ENCODE measurements at regions not wholly inside any gene's neighbourhood (a gene's known extent, or its start where the extent isn't known, plus 50 kb on each side); places are given as distances from the start of the nearest gene placed in this dataset.

GRCh38 chr11:19311308-19312030 lies 70.7 kb upstream of the E2F8 start:
- peak in 2 of 3 donors; percentile 15 for DNase-seq
- Mint-ChIP-seq H3K36me3 (no peaks in the 10 kb centered on the region), H3K4me3 (no peak overlapping the region), H3K4me1 (no peaks in the 10 kb centered on the region), H3K9me3 (peaks cover 0 to 2% (median 0%) of the 10 kb centered on the region in 7 donors), H3K27me3 (ENCODE audit: low read depth in 3 of 3) (no peaks in the 10 kb centered on the region), H3K27ac (no peak overlapping the region)
- H3K9me3 ChIP-seq (replicated peaks in 1 of 2; ENCODE audit: control insufficient read depth in 1 of 2, insufficient read depth in 1 of 2, low read length in 2 of 2): no peaks in the 10 kb centered on the region
- no peak overlapping the region for H3K27ac ChIP-seq (ENCODE audit: low read depth in 1 of 2, low read length in 2 of 2)
- no peaks in the 10 kb centered on the region for H3K36me3 ChIP-seq (replicated peaks in 1 of 2; ENCODE audit: control insufficient read depth in 1 of 2, insufficient read depth in 2 of 2, low read length in 2 of 2)
- peak; percentile 83 for TF ChIP-seq CTCF (IDR thresholded peaks at IDR 0.05)
- no peak overlapping the region for H3K4me2 ChIP-seq (replicated peaks; ENCODE audit: extremely low read depth, low read length, poor library complexity, severe bottlenecking)
- no peak overlapping the region for H2AFZ ChIP-seq (ENCODE audit: insufficient read depth, low read depth, low read length, poor library complexity, severe bottlenecking)
- no peaks in the 10 kb centered on the region for H4K20me1 ChIP-seq (ENCODE audit: insufficient read depth, low read length)
- no peaks in the 10 kb centered on the region for H3K4me1 ChIP-seq (ENCODE audit: control insufficient read depth in 1 of 2, insufficient read depth in 2 of 2, low read length in 2 of 2)
- intact Hi-C loops (cut with micrococcal nuclease): no loop called here
- WGBS (ENCODE audit: insufficient coverage): 100% methylated on average over 1 of the region's 3 CpGs
- H3K27me3 ChIP-seq (ENCODE audit: control insufficient read depth in 2 of 2, insufficient read depth in 2 of 2, low read length in 2 of 2): no peaks in the 10 kb centered on the region
- H3K79me2 ChIP-seq (ENCODE audit: insufficient read depth, low read length): no peaks in the 10 kb centered on the region
- no peak overlapping the region for H3K4me3 ChIP-seq (replicated peaks in 1 of 3; ENCODE audit: low read depth in 2 of 3, low read length in 3 of 3)
- no peak overlapping the region for H3K9ac ChIP-seq (ENCODE audit: insufficient read depth, low read length, poor library complexity, severe bottlenecking)

GRCh38 chr11:19307498-19307897 lies 66.8 kb upstream of the E2F8 start:
- TF ChIP-seq CTCF (IDR thresholded peaks at IDR 0.05): no peak
- Histone ChIP-seq H2AFZ (ENCODE audit: insufficient read depth, low read depth, low read length, poor library complexity, severe bottlenecking) (no peak overlapping the region), H3K27me3 (ENCODE audit: control insufficient read depth in 2 of 2, insufficient read depth in 2 of 2, low read length in 2 of 2) (no peaks in the 10 kb centered on the region), H3K4me3 (replicated peaks in 1 of 3; ENCODE audit: low read depth in 2 of 3, low read length in 3 of 3) (no peak overlapping the region), H3K9me3 (replicated peaks in 1 of 2; ENCODE audit: control insufficient read depth in 1 of 2, insufficient read depth in 1 of 2, low read length in 2 of 2) (no peaks in the 10 kb centered on the region), H3K79me2 (ENCODE audit: insufficient read depth, low read length) (no peaks in the 10 kb centered on the region), H4K20me1 (ENCODE audit: insufficient read depth, low read length) (no peaks in the 10 kb centered on the region), H3K9ac (ENCODE audit: insufficient read depth, low read length, poor library complexity, severe bottlenecking) (no peak overlapping the region), H3K4me1 (ENCODE audit: control insufficient read depth in 1 of 2, insufficient read depth in 2 of 2, low read length in 2 of 2) (no peaks in the 10 kb centered on the region), H3K4me2 (replicated peaks; ENCODE audit: extremely low read depth, low read length, poor library complexity, severe bottlenecking) (no peak overlapping the region), H3K36me3 (replicated peaks in 1 of 2; ENCODE audit: control insufficient read depth in 1 of 2, insufficient read depth in 2 of 2, low read length in 2 of 2) (no peaks in the 10 kb centered on the region), H3K27ac (ENCODE audit: low read depth in 1 of 2, low read length in 2 of 2) (no peak overlapping the region)
- H3K36me3 Mint-ChIP-seq: no peaks in the 10 kb centered on the region
- no peak overlapping the region for H3K27ac Mint-ChIP-seq
- H3K9me3 Mint-ChIP-seq: peaks cover 0 to 2% (median 0%) of the 10 kb centered on the region in 7 donors
- intact Hi-C loops (cut with micrococcal nuclease): no loop called here
- no peak for DNase-seq
- no CpG with 5 or more reads among the region's 6 CpGs for whole genome bisulfite sequencing (ENCODE audit: insufficient coverage)
- no peak overlapping the region for H3K4me3 Mint-ChIP-seq
- H3K27me3 Mint-ChIP-seq (ENCODE audit: low read depth in 3 of 3): peaks cover 0 to 3% (median 2%) of the 10 kb centered on the region in 3 donors
- no peaks in the 10 kb centered on the region for H3K4me1 Mint-ChIP-seq
